ENCODE measurements at regions not wholly inside any gene's neighbourhood (a gene's known extent, or its start where the extent isn't known, plus 50 kb on each side); places are given as distances from the start of the nearest gene placed in this dataset.
A peak's percentile ranks its signal among the peaks of the same experiment; 100 is the strongest.

DNA sequence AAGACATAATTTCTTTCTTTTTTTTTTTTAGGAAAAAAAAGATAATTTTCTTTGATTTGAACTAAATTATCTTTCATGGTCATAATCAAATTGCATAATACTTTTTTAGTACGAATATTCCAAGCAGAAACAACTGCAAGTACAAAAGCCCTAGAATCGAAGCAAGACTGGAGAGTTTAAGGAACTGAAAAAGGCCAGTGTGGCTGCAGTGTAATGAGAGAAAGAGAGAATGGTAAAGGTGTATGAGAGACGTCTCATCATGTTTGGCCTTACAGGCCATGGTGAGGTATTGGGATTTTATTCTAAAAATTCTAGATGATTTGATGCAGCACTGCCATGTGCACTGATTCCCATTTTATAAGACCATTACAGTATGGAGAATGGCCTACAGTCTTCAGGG is 180.9 kb downstream of the SUCNR1 start:
- DNase-seq: no peak

DNA sequence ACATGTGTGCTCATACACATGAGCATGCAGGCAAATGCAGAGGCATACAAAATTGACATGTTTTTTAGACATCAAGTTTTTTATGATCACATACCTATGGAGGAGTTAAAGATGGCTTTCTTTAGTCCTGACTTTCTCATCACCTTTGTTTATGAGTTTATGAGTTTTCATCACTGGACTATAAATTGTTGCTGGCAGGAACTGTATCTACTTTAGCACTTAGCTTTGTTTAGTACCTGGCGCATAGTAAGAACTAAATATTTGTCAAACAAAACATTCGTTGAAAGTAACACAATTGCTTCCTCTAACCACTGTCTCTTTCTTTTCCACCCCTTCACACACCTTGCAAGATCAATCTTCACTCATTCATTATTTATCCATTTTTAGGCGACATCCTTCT is 182.6 kb downstream of the SUCNR1 start:
- no peak for DNase-seq

DNA sequence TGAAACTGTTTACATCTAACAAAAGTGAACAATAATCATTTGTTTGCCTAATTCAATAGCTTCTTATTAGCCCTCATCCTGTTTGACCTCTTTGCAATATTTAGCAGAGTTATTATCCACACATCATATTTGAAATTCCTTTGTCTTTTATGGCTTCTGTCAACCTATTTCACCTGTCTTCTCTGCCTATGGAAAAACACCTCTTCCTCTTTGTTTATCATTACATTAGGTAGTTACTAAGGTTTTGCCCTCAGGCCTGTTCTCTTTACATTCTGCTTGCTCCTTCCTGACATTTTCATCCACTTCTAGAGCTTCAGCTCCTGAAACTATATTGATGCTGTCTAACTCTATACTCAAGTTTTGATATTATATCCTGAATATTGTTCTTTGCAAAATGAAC is 183.0 kb downstream of the SUCNR1 start:
- DNase-seq: no peak

DNA sequence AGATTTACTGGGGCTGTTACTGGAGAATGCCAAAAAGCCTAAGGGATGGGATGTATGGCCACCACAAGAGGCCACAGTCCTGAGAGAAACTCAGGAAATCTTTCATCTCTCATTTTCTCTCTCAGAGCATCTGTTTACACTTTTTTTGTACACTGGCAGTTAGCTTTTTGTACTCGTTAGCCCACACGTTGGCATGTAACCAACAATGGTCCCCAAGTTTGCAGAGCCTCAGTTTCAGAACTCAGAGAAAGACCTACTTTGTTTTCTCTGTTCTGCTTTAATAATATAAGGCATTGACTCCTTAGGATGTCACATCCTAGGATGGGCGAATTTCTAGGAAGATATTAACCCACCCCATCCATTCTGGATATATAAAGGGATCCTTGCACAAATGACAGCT is 183.5 kb downstream of the SUCNR1 start:
- DNase-seq: no peak

DNA sequence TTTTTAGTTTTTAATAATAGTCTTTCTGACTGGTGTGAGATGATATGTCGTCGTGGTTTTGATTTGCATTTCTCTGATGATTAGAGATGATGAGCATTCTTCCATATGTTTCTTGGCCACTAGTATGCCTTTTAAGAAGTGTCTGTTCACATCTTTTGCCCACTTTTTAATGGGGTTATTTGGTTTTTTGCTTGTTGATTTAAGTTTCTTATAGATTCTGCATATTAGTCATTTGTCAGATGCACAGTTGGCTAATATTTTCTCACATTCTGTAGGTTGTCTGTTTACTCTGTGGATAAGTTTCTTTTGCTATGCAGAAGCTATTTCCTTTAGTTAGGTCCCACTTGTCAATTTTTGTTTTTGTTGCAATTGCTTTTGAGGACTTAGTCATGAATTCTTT is 185.4 kb downstream of the SUCNR1 start:
- no peak for DNase-seq

DNA sequence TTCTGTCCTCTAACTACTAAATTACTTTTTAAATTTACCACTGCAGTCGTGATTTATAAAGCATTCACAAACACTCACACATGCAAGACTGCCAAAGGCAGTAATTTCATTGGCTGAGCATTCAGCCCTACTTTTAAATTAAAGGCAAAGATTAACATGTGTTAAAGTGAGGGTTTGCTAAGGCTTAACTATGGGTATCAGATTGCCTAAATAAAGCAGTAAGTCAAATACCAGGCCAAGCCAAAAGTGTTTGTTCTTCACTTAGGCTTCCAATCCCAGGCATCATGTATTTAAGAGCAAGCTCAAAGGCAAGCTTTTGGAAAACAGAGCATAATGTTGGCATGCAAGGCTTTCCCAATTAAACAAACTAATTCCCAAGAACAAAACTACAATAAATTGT is 187.3 kb downstream of the SUCNR1 start:
- DNase-seq: peak; percentile 2

DNA sequence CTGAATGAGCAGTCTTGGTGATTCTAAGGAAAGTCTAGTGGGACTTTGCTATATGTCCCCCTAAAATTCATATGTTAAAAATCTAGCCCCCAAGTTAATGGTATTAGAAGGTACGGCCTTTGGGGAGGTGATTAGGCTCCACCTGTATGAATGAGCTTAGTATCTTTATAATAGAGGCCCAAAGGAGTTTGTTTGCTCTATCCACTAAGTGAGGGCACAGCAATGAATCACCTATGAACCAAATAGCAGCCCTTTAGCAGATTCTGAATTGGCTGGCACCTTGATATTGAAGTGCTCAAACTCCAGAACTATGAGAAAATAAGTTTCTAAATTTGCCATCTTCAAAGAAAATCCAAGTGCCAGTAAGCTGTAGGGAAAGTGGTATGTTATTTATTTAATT is 187.9 kb downstream of the SUCNR1 start:
- DNase-seq: no peak

DNA sequence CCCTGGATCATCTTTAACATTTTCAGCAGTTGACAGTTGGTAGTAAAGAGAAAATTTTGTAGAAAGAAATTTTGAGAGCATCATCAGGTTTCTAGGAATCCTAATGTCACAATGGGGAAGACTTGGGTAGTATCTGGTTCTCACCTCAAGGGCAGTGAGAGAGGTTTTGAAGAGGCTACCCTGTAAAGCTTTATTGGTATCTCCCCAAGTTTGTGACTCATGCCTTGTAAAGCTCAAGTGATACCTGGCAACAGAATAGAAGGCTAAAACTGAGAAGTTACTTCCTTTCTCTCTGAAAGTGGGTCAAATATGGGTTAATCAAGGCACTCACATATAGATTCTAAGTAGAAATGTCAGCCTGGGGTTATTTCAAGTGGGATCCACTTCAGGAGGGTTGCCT is 196.4 kb downstream of the SUCNR1 start:
- no peak for DNase-seq

DNA sequence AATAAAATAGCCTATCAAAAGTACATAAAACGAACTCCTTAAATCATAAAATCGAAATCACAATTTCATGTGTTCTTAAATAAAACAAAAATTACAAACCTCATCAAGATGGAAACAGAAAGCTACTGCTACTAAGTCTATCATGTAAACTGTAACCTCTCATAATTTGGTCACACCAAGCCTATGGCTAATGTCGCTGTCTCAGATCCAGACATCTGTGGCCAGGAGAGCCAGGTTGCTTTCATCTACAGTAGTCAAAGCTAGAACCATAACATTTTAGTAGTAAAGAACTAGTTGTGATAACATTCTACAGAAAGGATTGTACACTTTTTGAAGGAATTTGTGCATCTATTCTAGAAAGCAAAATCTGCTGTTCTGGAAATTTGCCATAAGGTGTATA is 197.4 kb upstream of the MBNL1 start:
- no peak for DNase-seq

DNA sequence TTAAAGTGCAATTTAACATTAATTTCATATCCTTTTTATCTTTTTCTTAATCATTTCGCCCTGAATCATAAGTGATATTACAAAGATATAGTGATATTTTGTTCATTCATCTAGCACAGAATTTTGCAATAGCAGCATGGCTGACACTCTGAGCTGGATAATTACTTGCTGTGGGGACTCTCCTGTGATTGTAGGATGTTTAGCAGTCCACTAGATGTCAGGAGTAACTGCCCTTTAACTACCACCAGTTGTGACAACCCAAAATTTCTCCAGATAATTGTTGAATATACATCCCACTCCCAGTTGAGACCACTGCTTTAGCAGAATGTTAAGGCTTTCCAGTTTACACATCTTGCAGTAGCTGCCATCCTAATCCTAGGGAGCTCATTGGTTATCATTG is 196.8 kb upstream of the MBNL1 start:
- DNase-seq: no peak

DNA sequence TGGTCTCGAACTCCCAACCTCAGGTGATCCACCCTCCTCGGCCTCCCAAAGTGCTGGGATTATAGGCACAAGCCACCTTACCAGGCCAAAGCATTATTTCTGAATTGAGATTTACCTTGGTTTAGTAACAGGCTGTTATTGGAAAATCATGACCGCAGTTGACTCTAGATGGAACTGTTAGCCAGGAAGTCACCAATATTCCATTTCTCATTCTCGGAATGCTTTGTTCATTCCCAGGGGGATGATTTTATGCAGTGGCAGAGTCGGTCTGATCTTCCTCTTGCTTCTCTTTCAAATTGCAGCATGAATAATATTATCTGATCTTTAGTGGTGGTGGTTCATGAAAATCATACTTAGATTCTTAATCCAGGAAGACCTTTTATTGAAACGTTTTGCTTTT is 195.5 kb upstream of the MBNL1 start:
- no peak for DNase-seq

DNA sequence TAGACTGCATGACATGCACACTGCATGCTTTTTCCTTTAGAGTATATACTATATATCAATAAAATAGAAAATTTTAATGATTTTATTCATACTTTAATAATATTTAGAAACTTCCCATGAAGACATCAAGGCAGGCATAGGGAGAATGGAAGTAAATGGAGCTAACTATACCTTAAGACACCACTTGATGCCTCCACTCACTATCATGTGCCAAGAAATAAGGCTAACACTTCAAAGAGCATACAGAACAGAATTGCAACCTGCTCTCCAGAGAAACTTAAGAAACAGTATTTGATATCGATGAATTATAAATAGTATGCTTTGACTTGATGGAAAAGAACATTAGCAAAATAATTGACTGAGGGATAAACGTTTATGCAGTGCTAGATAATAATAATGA is 192.6 kb upstream of the MBNL1 start:
- no peak for DNase-seq

DNA sequence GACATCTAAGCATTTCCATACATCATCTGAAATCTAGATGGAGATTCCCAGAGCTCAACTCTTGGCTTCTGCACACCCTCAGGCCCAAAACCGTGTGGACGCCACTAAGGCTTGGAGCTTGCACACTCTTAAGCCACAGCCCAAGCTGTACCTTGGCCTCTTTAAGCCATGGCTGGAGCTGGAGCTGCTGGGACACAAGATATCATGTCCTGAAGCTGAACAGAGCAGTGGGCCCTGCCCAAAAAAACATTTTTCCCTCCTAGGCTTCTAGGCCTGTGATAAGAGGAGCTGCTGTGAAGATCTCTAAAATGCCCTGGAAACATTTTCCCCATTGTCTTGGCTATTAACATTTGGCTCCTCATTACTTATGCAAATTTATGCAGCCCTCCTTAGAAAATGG is 188.7 kb upstream of the MBNL1 start:
- no peak for DNase-seq

DNA sequence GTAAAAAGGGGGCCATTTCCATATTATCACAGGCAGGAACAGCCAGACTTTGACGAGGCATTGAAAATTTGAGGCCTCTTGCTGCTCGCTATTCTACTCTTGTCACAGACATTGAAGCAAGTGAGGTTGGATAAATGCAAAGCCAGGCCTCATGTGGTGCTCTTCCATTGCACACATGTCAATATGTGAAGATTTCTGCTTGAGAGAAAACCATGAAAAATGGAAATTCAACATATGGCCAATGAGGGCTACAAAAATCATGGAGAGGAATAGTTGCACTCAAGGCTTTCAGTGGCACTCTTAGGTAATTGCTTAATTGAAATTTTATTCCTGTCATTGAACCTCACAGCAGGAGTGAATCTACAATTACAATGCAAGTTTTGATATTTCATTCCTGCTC is 185.6 kb upstream of the MBNL1 start:
- no peak for DNase-seq

DNA sequence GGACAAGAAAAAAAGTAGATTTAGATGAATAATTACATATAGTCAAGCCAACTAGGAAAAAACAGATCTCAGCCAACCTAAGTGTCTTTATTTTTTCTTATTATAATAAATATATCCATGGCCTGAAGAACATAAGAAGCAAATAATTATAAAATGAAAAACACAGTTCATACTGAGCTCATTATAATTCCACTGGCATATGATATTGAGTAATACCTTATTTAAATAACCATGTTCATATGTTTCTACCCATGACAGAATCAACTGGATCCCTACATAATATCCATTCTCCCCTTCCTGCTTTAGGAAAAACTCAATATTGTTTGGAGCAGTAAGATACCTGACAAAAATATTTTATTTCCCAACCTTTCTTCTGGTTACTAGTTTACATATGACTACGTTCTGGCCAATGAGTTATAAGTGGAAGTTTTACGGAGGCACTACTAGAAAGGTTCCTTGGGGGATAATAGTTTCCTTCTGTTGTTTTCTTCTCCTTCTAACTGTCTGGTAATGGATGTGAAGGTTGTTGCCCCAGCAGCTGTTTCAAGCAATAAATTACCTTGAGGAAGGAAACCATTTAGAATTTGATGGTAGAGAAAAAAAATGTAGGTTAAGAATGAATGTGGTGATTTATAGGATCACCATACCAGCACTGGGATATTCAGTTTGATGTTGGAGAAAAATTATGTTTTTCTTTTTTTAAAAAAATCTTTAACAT is 184.1 kb upstream of the MBNL1 start:
- no peak for DNase-seq

DNA sequence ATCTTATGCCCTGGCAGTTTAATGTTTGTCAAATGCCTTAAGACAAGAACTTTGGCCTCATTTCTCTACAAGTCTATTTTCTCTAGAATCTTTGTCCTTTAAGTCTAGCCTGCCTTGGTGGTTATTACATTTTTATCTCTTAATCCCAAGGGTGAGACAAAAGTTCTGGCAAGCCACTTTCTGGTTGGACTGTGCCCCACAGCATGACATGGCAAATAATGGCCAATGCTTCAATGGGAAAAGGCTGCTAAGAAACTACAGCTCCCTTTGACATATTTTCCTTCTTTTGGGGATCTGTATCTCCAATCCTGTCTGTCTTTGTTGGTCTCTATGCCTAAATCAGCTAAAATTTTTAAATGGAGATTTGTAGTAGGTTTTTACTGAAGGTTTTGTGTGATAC is 181.6 kb upstream of the MBNL1 start:
- DNase-seq: no peak

DNA sequence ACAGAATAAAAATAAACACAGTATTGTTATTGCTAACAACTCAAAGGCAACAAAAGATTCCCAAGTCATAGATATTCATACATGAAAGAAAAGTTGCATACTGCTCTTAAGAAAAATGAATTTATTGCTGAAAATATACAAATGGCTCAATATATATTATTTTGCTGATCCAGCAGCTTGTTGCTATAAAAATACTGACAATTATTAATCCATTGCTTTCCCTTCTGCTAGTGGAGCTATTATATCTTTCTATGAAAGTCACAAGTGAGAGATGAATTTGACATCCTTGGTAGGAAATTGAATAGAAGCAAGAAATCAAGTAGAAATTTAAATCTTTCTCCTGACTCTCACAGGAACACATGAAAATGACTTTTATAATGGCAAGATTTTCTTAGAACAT is 179.2 kb upstream of the MBNL1 start:
- no peak for DNase-seq

DNA sequence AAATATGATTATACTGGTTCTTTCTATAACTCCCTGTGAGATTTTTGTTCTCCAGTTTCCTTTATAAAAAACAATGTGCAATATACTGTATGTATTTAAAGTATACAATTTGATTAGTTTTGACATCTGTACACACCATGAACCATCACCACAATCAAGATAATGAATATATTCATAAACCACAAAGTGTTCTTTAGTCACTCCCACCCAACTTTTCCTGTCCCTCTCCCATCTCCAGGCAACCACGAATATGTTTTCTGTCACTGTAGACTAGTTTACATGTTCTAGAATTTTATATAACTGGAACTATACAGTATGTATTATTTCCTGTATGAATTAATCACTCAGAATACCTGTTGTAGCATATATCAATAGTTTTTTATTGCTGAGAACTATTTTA is 177.0 kb upstream of the MBNL1 start:
- no peak for DNase-seq

DNA sequence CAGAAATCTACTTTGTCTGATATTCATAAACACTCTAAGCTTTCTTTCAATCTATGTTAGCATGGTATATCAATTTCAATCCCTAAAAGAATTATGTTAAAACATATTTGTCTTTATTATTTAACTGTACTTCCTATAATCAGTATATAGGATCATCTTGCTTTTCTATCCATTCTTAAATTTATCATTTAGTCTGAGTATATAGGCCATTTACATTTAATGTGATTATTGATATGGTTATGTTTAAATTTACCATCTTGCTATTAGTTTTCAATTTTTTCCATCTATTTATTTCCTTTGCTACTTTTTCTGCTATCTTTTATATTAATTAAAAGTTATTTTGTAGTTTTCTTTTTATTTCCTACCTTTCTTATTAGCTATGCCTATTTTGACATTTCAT is 174.8 kb upstream of the MBNL1 start:
- no peak for DNase-seq

DNA sequence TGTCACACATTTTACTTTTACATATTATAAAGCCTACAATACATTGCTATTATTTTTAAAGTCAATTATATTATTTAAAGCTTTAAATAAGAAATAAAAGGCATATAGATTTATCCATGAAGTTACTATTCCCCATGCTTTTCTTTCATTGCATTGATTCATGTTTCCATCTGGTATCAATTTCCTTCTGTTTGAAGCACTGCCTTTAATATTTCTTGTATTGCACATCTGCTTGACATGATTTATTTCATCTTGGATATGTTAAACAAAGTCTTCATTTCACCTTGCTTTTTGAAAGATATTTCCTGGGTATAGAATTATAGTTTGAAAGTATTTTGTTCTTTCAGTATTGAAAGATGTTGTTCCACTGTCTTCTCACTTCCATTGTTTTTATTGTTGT is 174.3 kb upstream of the MBNL1 start:
- no peak for DNase-seq

DNA sequence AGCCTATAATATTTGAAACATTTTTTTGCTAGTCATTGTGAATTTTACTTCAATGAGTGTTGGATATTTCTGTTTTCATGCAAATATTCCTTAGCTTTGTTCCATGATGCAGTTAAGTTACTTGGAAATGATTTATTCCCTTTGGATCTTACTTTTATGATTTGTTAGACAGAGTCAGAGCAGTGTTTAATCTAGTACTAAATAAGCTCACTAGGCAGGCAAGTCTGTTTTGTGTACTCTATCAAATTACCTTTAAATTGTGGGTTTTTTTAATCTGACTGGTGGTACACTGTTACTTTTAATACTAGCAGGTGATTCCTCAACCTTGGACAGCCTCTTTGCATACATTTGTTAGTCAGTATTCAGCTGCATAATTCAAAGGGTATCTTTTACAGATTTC is 173.3 kb upstream of the MBNL1 start:
- DNase-seq: no peak

DNA sequence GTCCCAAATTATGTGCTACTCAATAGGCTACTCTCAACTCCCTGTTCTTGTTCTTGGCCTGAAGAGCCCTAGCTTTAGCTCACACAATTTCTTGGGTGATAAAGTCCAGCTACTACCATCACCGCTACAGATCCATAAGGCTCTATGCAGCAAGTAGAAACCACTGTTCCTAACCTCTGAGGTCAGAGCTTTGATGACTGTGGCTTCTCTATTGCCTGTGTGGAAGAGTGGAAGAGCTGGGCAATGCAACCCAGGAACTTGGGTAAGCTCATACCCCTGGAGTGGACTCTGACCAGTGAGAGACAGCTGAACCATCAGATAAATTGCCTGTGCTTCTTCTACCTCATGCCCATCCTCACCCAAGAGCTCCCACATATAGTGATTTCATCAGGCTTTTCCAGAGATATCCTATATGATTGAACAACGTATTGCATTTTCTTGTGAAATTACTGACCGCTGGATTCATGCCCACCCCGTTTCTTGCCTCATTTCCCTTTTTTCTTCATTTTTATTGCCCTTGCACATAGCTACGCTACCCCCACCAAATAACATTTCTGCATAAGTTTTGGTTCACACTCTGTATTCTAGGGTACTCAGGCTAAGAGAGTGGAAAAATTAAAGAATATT is 172.3 kb upstream of the MBNL1 start:
- no peak for DNase-seq

DNA sequence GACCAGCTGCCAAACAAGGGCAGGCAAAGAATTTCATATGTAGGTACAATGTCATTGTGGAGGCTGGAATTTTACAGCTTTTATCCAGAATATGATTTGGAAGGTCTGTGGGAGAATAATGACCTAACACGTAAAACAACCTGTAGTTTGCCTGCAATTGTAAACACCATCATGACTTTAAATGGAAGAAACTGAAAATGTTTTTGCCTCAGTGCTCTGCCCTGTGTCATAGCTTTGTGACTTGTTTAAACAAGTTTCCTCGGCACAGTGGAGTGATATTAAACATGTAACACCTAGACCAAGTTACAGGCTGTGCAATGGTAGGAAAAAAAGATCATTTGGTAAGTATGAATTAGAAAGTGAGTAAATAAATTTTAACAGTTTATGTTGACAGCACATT is 171.6 kb upstream of the MBNL1 start:
- no peak for DNase-seq

DNA sequence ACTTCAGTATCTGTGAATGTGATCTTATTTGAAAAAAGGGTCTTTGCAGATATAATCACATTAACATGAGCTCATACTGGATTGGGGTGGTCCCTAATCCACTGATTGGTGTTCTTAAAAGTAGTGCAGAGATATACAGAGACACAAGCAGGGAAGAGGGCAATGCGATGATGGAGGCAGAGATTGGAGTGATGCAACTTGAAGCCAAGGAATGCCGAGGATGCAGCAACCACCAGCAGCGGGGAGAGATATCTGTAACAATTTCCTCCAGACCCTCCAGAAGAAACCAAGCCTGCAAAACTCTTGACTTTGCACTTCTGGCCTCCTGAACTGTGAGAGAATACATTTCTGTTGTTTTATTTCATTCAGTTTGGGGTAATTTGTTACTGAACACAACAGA is 171.0 kb upstream of the MBNL1 start:
- DNase-seq: no peak
